Adrenal gland (tissue), 9 donors: ENCODE measurements at regions not wholly inside any gene's neighbourhood (a gene's known extent, or its start where the extent isn't known, plus 50 kb on each side); places are given as distances from the start of the nearest gene placed in this dataset.
"Not testable (repeated sequence)": the region's sequence is repeated elsewhere in the genome, so short reads cannot be mapped to it uniquely, and the experiment has no call there.

Experiments used
- DNase-seq, 7 donors: peaks; one replicate each; pipeline ENCODE4 v3.0.0-alpha.2; 2019 to 2020
- H3K27ac ChIP-seq, 5 donors: fragments of 200-600 bp; sonication (generic) in 4 of 5; 1 replicate in 3 of 5; 2 replicates in 2 of 5; pipeline versions ENCODE4 v1.5.1 to v1.8.0; 2016 to 2020; ENCODE audit warnings: mild to moderate bottlenecking in 1 of 5
- H3K27me3 ChIP-seq: fragments of 200-600 bp; 2 replicates; pipeline ENCODE4 v1.8.0; 2021
- H3K36me3 ChIP-seq, 2 donors: fragments of 200-600 bp; replicated peaks in 1 of 2; 1 replicate in 1 of 2; 2 replicates in 1 of 2; pipeline versions ENCODE4 v1.5.1 to v1.8.0; 2018 to 2022
- H3K4me1 ChIP-seq, 2 donors: fragments of 200-600 bp; replicated peaks in 1 of 2; 1 replicate in 1 of 2; 2 replicates in 1 of 2; pipeline versions ENCODE4 v1.5.1 to v1.8.0; 2018 to 2021
- H3K4me3 ChIP-seq, 4 donors: fragments of 200-600 bp; sonication (generic) in 3 of 4; one replicate each; pipeline ENCODE4 v1.5.1; 2016 to 2018
- H3K9me3 ChIP-seq, 3 donors: fragments of 200-600 bp; sonication (generic) in 1 of 3; replicated peaks in 1 of 3; 1 replicate in 2 of 3; 2 replicates in 1 of 3; pipeline versions ENCODE4 v1.5.1 to v1.8.0; 2016 to 2021
- WGBS, 4 donors: extraction: QIAGEN DNeasy Blood & Tissue Kit in 2 of 4; methylation state at CpG; one replicate each; pipeline versions ENCODE4 v1.1.5 to v1.1.7; 2013 to 2017; 5-methylcytosine and 5-hydroxymethylcytosine counted together
- intact Hi-C, 2 donors: fragments of 100-400 bp; cut with DNase I; formaldehyde crosslinking; loops; one replicate each; pipeline versions ENCODE4 v1.14.1 to v1.15.0; 2022 to 2023
- donor health status: healthy with polysubstance abuse.
- donor health status: Bipolar disorder and iron deficiency.
- donor health status: DM: yes; HTN: yes; CAD: no.
- donor health status: DM: no; HTN: no; CAD: no.
- donor health status: DM: no; HTN: no; CAD: no.

GRCh38 chr1:206287759-206288158, 84.4 kb downstream of the SRGAP2 start:
- H3K4me3 ChIP-seq, intact Hi-C loops, H3K36me3 ChIP-seq, H3K4me1 ChIP-seq, H3K9me3 ChIP-seq, DNase-seq, H3K27ac ChIP-seq, H3K27me3 ChIP-seq: not testable (repeated sequence)
- 86 to 100% (median 93%) methylated on average over 2 of the region's 2 CpGs for WGBS, 4 donors

- H3K27me3 ChIP-seq, H3K36me3 ChIP-seq, H3K9me3 ChIP-seq, H3K4me1 ChIP-seq, intact Hi-C loops, H3K27ac ChIP-seq, DNase-seq, H3K4me3 ChIP-seq: not testable (repeated sequence)
- no CpG with 5 or more reads among the region's 3 CpGs for WGBS, 4 donors
Measured at GRCh38 chr1:206288453-206288852, 85.1 kb downstream of the SRGAP2 start.

- H3K9me3 ChIP-seq, H3K4me1 ChIP-seq, H3K4me3 ChIP-seq, H3K27ac ChIP-seq, H3K36me3 ChIP-seq, intact Hi-C loops, H3K27me3 ChIP-seq, DNase-seq: not testable (repeated sequence)
- 60 to 93% (median 75%) methylated on average over 1 to 3 of the region's 5 CpGs; no CpG with 5 or more reads in 1 of the 4 donors for WGBS, 4 donors
Measured at GRCh38 chr1:206297145-206298031, 94.0 kb downstream of the SRGAP2 start.

DNA sequence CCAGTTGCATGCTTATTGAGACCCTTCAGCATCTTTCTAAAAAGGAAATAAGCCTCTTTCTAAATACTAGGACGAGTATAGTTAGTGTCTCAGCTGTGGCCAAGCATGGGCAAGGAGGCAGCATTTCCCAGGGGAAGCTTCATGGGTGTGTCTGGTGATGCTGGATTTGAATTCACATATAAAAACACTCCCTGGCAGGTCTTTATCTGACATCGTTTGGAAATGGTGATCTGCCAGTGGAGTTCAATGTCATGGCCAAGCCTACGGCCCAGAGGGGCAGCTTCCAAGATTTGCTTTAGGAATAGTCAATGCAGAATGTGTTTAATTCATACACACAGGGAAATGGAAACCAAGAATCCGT, 94.7 kb downstream of the SRGAP2 start:
- H3K9me3 ChIP-seq, H3K4me1 ChIP-seq, H3K36me3 ChIP-seq, H3K27ac ChIP-seq, H3K27me3 ChIP-seq, DNase-seq, intact Hi-C loops, H3K4me3 ChIP-seq: not testable (repeated sequence)
- 0 to 44% (median 37%) methylated on average over 1 to 2 of the region's 4 CpGs; no CpG with 5 or more reads in 1 of the 4 donors for WGBS, 4 donors

DNA sequence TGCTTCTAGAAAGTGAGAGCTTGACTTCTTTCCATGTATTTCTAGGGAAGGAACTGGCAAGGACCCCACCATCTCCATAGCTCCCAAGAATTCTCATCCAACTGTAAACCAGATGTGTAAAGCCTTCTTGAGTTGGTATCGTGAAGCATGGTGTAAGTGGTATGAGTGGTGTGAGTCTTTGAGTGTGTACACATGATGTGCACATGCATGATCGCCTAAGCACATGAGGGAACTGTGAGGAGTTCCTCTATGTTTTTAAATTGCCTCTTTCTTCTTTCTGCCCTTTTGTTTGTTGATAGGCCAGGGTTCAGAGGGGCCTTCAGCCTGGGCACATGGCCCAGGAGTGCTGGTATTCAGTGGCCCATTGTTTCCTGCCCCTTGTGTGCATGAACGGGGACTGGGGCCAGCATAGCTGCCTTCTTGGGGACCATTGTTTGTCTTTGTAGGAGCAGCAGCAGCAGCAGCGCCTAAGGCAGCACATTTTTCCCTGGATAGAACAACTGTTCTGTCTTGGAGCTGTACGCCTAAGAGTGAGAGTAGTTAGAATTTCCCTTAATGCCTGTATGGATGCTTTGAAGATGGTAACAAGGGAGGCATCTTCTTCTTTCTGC, 95.9 kb downstream of the SRGAP2 start:
- H3K27me3 ChIP-seq, H3K4me3 ChIP-seq, DNase-seq, H3K27ac ChIP-seq, H3K36me3 ChIP-seq, H3K9me3 ChIP-seq, intact Hi-C loops, H3K4me1 ChIP-seq: not testable (repeated sequence)
- WGBS, 4 donors, result 84 to 100% (median 94%) methylated on average over 1 to 3 of the region's 5 CpGs

GRCh38 chr1:206299942-206300341, 96.6 kb downstream of the SRGAP2 start:
- H3K9me3 ChIP-seq, intact Hi-C loops, H3K4me3 ChIP-seq, H3K4me1 ChIP-seq, DNase-seq, H3K27me3 ChIP-seq, H3K36me3 ChIP-seq, H3K27ac ChIP-seq: not testable (repeated sequence)
- WGBS, 4 donors, result 33 to 60% methylated on average over 1 of the region's 2 CpGs; no CpG with 5 or more reads in 2 of the 4 donors

DNA sequence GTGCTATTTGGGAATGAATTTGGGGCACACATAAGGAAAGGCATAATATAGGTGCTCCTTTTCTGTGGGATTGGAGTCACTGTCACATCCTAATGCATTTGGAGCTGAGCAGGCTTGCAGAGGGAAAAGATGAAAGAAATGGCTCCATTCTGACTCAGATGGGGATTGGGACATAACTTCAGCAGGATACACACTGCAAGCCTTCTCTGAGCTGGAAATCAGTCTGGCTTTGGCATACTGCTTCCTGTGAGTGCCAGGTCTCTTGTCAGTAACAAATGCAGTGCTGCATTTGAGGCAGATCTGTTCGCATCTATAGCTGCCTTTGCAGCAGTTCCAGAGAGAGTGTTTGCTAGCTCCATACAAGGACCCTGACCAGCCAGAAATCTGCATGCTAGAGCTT, 98.7 kb downstream of the SRGAP2 start:
- H3K4me1 ChIP-seq, intact Hi-C loops, H3K9me3 ChIP-seq, H3K36me3 ChIP-seq, H3K27ac ChIP-seq, H3K27me3 ChIP-seq, H3K4me3 ChIP-seq: not testable (repeated sequence)
- peak in 2 of 7 donors; percentile 16 to 25 for DNase-seq
- WGBS, 4 donors, result 20 to 38% (median 34%) methylated on average over 1 of the region's 1 CpG; no CpG with 5 or more reads in 1 of the 4 donors

DNA sequence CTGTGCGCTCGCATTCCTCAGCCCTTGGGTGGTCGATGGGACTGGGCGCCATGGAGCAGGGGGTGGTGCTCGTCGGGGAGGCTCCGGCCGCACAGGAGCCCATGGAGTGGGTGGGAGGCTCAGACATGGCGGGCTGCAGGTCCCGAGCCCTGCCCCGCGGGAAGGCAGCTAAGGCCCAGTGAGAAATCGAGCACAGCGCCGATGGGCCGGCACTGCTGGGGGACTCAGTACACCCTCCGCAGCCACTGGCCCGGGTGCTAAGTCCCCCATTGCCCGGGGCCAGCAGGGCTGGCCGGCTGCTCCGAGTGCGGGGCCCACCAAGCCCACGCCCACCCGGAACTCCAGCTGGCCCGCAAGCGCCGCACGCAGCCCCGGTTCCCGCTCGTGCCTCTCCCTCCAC, 104.1 kb downstream of the SRGAP2 start:
- H3K36me3 ChIP-seq, H3K4me1 ChIP-seq, DNase-seq, H3K27ac ChIP-seq, H3K4me3 ChIP-seq, H3K9me3 ChIP-seq, H3K27me3 ChIP-seq, intact Hi-C loops: not testable (repeated sequence)
- WGBS, 4 donors, result 90% methylated on average over 7 of the region's 31 CpGs; no CpG with 5 or more reads in 3 of the 4 donors

DNA sequence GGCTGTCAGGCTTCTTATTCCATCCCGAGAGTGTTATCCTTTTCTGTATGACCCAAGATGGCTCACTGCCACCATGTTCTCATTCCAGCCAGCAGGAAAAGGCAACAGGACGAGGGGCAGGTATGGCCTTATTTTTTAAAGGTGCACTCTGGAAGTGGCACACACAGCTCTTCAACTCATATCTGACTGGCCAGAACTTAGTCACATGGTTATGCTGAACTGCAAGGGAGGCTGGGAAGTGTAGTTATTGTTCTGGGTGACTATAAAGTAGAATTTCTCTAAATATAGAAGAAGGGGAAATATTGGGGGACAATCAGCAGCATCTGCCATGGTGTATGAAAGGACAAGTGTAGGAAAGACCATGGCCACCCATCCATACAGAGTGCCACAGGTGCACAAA, 107.6 kb downstream of the SRGAP2 start:
- H3K27me3 ChIP-seq, H3K9me3 ChIP-seq, H3K4me1 ChIP-seq, H3K27ac ChIP-seq, DNase-seq, H3K4me3 ChIP-seq, H3K36me3 ChIP-seq, intact Hi-C loops: not testable (repeated sequence)
- WGBS, 4 donors, result no CpG with 5 or more reads among the region's 2 CpGs

DNA sequence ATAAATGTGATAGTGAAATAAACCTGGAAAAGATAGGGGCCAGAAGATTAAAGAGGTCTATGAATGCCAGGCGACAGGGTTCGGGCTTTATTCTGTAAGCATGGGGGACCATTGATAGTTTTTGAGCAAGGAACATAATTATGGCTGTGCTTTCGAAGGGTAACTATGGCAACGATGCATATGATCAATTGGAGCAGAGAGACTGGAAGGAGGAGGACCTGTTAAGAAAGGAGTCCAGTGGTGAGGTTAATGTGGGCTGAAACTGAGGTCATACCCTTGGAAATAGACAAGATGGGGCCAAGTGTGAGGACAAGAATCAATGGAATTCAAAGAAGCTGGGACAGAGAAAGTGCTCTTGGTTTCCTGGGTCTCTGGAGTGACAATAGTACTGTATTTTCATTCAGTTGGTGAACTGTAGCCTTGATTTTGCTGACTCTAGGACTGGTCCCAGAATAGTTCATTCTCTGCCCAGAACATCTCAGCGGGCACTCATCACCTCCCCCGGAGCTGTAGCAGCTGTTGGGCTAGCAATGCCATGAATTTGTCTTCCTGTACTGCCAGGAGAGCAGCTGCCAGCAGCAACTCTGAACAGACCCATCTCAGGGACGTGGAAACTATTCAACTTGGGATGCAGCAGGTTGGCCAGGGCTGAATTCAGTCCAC, 108.4 kb downstream of the SRGAP2 start:
- H3K4me3 ChIP-seq, H3K4me1 ChIP-seq, intact Hi-C loops, H3K27me3 ChIP-seq, H3K36me3 ChIP-seq, H3K27ac ChIP-seq, H3K9me3 ChIP-seq: not testable (repeated sequence)
- 52 to 84% (median 64%) methylated on average over 2 to 4 of the region's 7 CpGs for WGBS, 4 donors
- peak in 2 of 7 donors; percentile 17 to 23 for DNase-seq

DNA sequence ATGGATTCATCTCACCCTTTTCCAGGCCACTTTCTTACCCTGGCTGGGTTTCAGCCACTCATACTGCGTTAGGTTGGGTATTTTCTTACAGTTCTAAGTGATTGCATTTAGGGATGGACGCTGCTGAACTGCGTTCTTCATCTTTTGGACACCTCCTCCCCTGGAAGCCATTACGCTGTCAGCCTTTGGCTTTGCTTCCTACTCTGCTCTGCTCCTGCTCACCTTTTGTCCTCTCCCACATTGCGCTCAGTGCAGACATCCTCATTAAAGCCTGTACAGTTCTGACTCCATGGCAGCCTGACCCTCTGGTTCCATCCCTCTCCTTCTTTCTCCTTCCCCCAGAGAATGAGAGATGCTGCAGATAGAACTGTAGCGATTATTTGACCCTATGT, 108.9 kb downstream of the SRGAP2 start:
- WGBS, 4 donors, result 79 to 97% (median 93%) methylated on average over 5 of the region's 6 CpGs
- H3K27me3 ChIP-seq, result not testable (repeated sequence)

More for the DNA sequence above, 108.9 kb downstream of the SRGAP2 start:
- H3K27ac ChIP-seq, H3K36me3 ChIP-seq, intact Hi-C loops, DNase-seq, H3K4me1 ChIP-seq, H3K4me3 ChIP-seq, H3K9me3 ChIP-seq: not testable (repeated sequence)
